H1 (cell line): ENCODE measurements at regions not wholly inside any gene's neighbourhood (a gene's known extent, or its start where the extent isn't known, plus 50 kb on each side); places are given as distances from the start of the nearest gene placed in this dataset.

Experiments used
- CTCF ChIA-PET: fragments of 300-600 bp; sonication (Branson Sonifier 250); formaldehyde crosslinking; loops from one replicate; lab custom pipeline; 2021; ENCODE audit not compliant: partially characterized antibody; lab: Charles Lee
- POLR2A ChIA-PET: fragments of 300-600 bp; sonication (Branson Sonifier 250); formaldehyde crosslinking; loops from one replicate; lab custom pipeline; 2021; ENCODE audit warnings: inconsistent platforms; ENCODE audit not compliant: partially characterized antibody; lab: Charles Lee
- DNase-seq, 2 experiments: peaks; one replicate each; pipeline versions ENCODE4 v3.0.0 to v3.0.0-alpha.2; 2010 to 2022; ENCODE audit warnings: low spot score in 2 of 2, low read depth in 1 of 2, mixed read lengths in 1 of 2
- FAIRE-seq: peaks from 2 replicates; lab custom pipeline; 2011; peaks lifted over from hg19 to GRCh38; lab: Jason Lieb, UNC
- H2AFZ ChIP-seq: 2 replicates; pipeline ENCODE4 v1.8.1; 2012; ENCODE audit warnings: low read length, inconsistent platforms
- H2AK5ac ChIP-seq: 2 replicates; pipeline ENCODE4 v1.6.1; 2013; ENCODE audit warnings: low read depth, low read length
- H2BK120ac ChIP-seq: replicated peaks from 2 replicates; pipeline ENCODE3; 2013; ENCODE audit warnings: low read depth, low read length, inconsistent platforms
- H2BK12ac ChIP-seq: 2 replicates; pipeline ENCODE4 v1.6.1; 2013; ENCODE audit warnings: low read depth, low read length
- H2BK15ac ChIP-seq: 2 replicates; pipeline ENCODE4 v1.6.1; 2013; ENCODE audit warnings: low read length
- H2BK20ac ChIP-seq: 2 replicates; pipeline ENCODE4 v1.6.1; 2013; ENCODE audit warnings: low read length
- H2BK5ac ChIP-seq: 2 replicates; pipeline ENCODE4 v1.6.1; 2013; ENCODE audit warnings: low read depth, low read length
- H3K14ac ChIP-seq: 2 replicates; pipeline ENCODE4 v1.6.1; 2013; ENCODE audit warnings: inconsistent platforms; ENCODE audit not compliant: insufficient read length
- H3K18ac ChIP-seq: 2 replicates; pipeline ENCODE4 v1.6.1; 2013; ENCODE audit warnings: low read length; ENCODE audit errors: extremely low read depth
- H3K23ac ChIP-seq: 2 replicates; pipeline ENCODE4 v1.6.1; 2013; ENCODE audit warnings: inconsistent platforms; ENCODE audit not compliant: insufficient read length
- H3K23me2 ChIP-seq: 2 replicates; pipeline ENCODE4 v1.6.1; 2013; ENCODE audit warnings: low read depth, low read length
- H3K27ac ChIP-seq: 2 replicates; pipeline ENCODE4 v1.6.1; 2011; ENCODE audit warnings: low read depth, low read length, inconsistent platforms
- H3K27me3 ChIP-seq, 4 experiments: replicated peaks in 1 of 4; 1 replicate in 1 of 4; 2 replicates in 3 of 4; pipeline versions ENCODE4 v1.6.1 to v1.8.1; 2011 to 2013; ENCODE audit warnings: low read length in 3 of 4, mild to moderate bottlenecking in 3 of 4, inconsistent platforms in 2 of 4, mixed read lengths in 2 of 4, moderate library complexity in 1 of 4; ENCODE audit not compliant: control insufficient read depth in 3 of 4, insufficient read depth in 3 of 4; ENCODE audit errors: extremely low read depth in 1 of 4
- H3K36me3 ChIP-seq, 4 experiments: 2 replicates each; pipeline versions ENCODE4 v1.6.1 to v1.8.1; 2011 to 2013; ENCODE audit warnings: mild to moderate bottlenecking in 4 of 4, low read length in 3 of 4, moderate library complexity in 2 of 4, control low read depth in 1 of 4, inconsistent platforms in 1 of 4; ENCODE audit not compliant: insufficient read depth in 4 of 4, control insufficient read depth in 2 of 4
- H3K4ac ChIP-seq: replicated peaks from 2 replicates; pipeline ENCODE3; 2013; ENCODE audit warnings: low read length, low read depth, mixed read lengths, inconsistent platforms; ENCODE audit not compliant: insufficient read length
- H3K4me1 ChIP-seq, 4 experiments: replicated peaks in 1 of 4; 1 replicate in 1 of 4; 2 replicates in 3 of 4; pipeline versions ENCODE4 v1.6.1 to v1.8.1; 2011 to 2013; ENCODE audit warnings: low read length in 3 of 4, inconsistent platforms in 2 of 4, mixed read lengths in 1 of 4; ENCODE audit not compliant: insufficient read depth in 4 of 4, control insufficient read depth in 3 of 4
- H3K4me2 ChIP-seq, 2 experiments: 2 replicates each; pipeline versions ENCODE4 v1.6.1 to v1.8.1; 2011 to 2013; ENCODE audit warnings: low read depth in 2 of 2, low read length in 2 of 2, control low read depth in 1 of 2, inconsistent platforms in 1 of 2, mild to moderate bottlenecking in 1 of 2; ENCODE audit not compliant: insufficient read depth in 1 of 2
- H3K4me3 ChIP-seq, 4 experiments: fragments of 200-600, 300-600 bp in 1 of 4; sonication (generic), shearing (Covaris generic), sonication (Bioruptor Twin) in 1 of 4; 2 replicates each; pipeline versions ENCODE4 v1.5.1 to v1.8.1; 2011 to 2016; ENCODE audit warnings: low read length in 4 of 4, low read depth in 3 of 4, control low read depth in 2 of 4, inconsistent platforms in 2 of 4, mild to moderate bottlenecking in 2 of 4, mixed read lengths in 1 of 4, moderate library complexity in 1 of 4; ENCODE audit not compliant: insufficient read depth in 2 of 4; ENCODE audit errors: extremely low read depth in 1 of 4
- H3K56ac ChIP-seq: replicated peaks from 2 replicates; pipeline ENCODE3; 2013; ENCODE audit warnings: low read depth, mild to moderate bottlenecking, mixed read lengths, low read length, inconsistent platforms; ENCODE audit not compliant: insufficient read length
- H3K79me1 ChIP-seq: 2 replicates; pipeline ENCODE4 v1.6.1; 2013; ENCODE audit warnings: low read depth, low read length, control low read depth
- H3K79me2 ChIP-seq, 2 experiments: 2 replicates each; pipeline versions ENCODE4 v1.6.1 to v1.8.1; 2012 to 2013; ENCODE audit warnings: low read length in 2 of 2, mild to moderate bottlenecking in 2 of 2, inconsistent platforms in 1 of 2; ENCODE audit not compliant: insufficient read depth in 2 of 2, control insufficient read depth in 1 of 2
- H3K9ac ChIP-seq, 4 experiments: replicated peaks in 1 of 4; 1 replicate in 1 of 4; 2 replicates in 3 of 4; pipeline versions ENCODE4 v1.6.1 to v1.8.1; 2011 to 2013; ENCODE audit warnings: low read depth in 3 of 4, low read length in 3 of 4, control low read depth in 2 of 4, mild to moderate bottlenecking in 2 of 4, moderate library complexity in 2 of 4, inconsistent platforms in 1 of 4; ENCODE audit errors: extremely low read depth in 1 of 4
- H3K9me3 ChIP-seq, 2 experiments: 2 replicates each; pipeline versions ENCODE4 v1.6.1 to v1.8.1; 2012 to 2013; ENCODE audit warnings: mild to moderate bottlenecking in 2 of 2, moderate library complexity in 2 of 2, control low read depth in 1 of 2, inconsistent platforms in 1 of 2, low read depth in 1 of 2, low read length in 1 of 2, mixed read lengths in 1 of 2; ENCODE audit not compliant: insufficient read depth in 2 of 2
- H4K20me1 ChIP-seq, 2 experiments: replicated peaks in 1 of 2; 2 replicates each; pipeline versions ENCODE3 to v1.8.1; 2011 to 2013; ENCODE audit warnings: inconsistent platforms in 2 of 2, low read length in 2 of 2, mild to moderate bottlenecking in 1 of 2; ENCODE audit not compliant: insufficient read depth in 2 of 2, control insufficient read depth in 1 of 2
- H4K5ac ChIP-seq: 2 replicates; pipeline ENCODE4 v1.6.1; 2013; ENCODE audit warnings: low read length, low read depth, mixed read lengths, inconsistent platforms; ENCODE audit not compliant: insufficient read length
- H4K8ac ChIP-seq: 2 replicates; pipeline ENCODE4 v1.8.0; 2013; ENCODE audit warnings: mild to moderate bottlenecking, moderate library complexity, low read length, inconsistent platforms; ENCODE audit not compliant: insufficient read depth; ENCODE audit errors: extremely low read depth
- H4K91ac ChIP-seq: replicated peaks from 2 replicates; pipeline ENCODE3; 2013; ENCODE audit warnings: low read length, mixed read lengths, inconsistent platforms; ENCODE audit not compliant: insufficient read length
- CEBPB ChIP-seq: IDR thresholded peaks from 2 replicates; pipeline ENCODE4 v1.6.1; 2012; ENCODE audit warnings: low read depth, low read length
- CHD2 ChIP-seq: IDR thresholded peaks from 2 replicates; pipeline ENCODE4 v1.6.1; 2012; ENCODE audit warnings: low read length, improper control_type of control experiment
- FOSL1 ChIP-seq: IDR thresholded peaks from 2 replicates; pipeline ENCODE4 v1.6.1; 2011; ENCODE audit warnings: mild to moderate bottlenecking, low read depth, low read length, moderate library complexity; ENCODE audit not compliant: insufficient read depth
- GTF2F1 ChIP-seq: IDR thresholded peaks from 2 replicates; pipeline ENCODE4 v1.6.1; 2012; ENCODE audit warnings: low read depth, low read length, improper control_type of control experiment, borderline replicate concordance
- KDM5A ChIP-seq: fragments of 200-600 bp; IDR thresholded peaks from 2 replicates; pipeline ENCODE4 v1.7.1; 2012; ENCODE audit warnings: mild to moderate bottlenecking, low read length, inconsistent platforms, mixed read lengths
- RBBP5 ChIP-seq: IDR thresholded peaks from 2 replicates; pipeline ENCODE4 v1.7.1; 2012; ENCODE audit warnings: low read depth, mild to moderate bottlenecking, inconsistent platforms, low read length, moderate library complexity, borderline replicate concordance
- RXRA ChIP-seq: IDR thresholded peaks from 2 replicates; pipeline ENCODE4 v1.6.1; 2011; ENCODE audit warnings: low read depth, mild to moderate bottlenecking, low read length, moderate library complexity; ENCODE audit not compliant: insufficient read depth
- ZNF274 ChIP-seq: IDR thresholded peaks from 2 replicates; pipeline ENCODE4 v1.7.0; 2012; ENCODE audit warnings: low read length, borderline replicate concordance; ENCODE audit errors: extremely low read depth
- WGBS, 2 experiments: shearing (Covaris generic) in 1 of 2; methylation state at CpG; one replicate each; pipeline versions ENCODE4 v1.1.6 to v1.1.7; 2013 to 2015; ENCODE audit warnings: low lambda C conversion rate in 2 of 2, mixed read lengths in 2 of 2, inconsistent platforms in 1 of 2, low coverage in 1 of 2, missing lambda C conversion rate in 1 of 2; ENCODE audit not compliant: insufficient replicate concordance in 2 of 2, insufficient coverage in 1 of 2, insufficient read length in 1 of 2; ENCODE audit errors: extremely low coverage in 1 of 2, missing lambda C conversion rate in 1 of 2; 5-methylcytosine and 5-hydroxymethylcytosine counted together
- TF ChIP-seq, protein P1 (sequence below): IDR thresholded peaks from 2 replicates; pipeline ENCODE4 v1.6.1; 2012; ENCODE audit warnings: inconsistent platforms
- TF ChIP-seq, protein P2 (sequence below): IDR thresholded peaks from 2 replicates; pipeline ENCODE4 v1.6.1; 2011; ENCODE audit warnings: low read length, improper control_type of control experiment

DNA sequence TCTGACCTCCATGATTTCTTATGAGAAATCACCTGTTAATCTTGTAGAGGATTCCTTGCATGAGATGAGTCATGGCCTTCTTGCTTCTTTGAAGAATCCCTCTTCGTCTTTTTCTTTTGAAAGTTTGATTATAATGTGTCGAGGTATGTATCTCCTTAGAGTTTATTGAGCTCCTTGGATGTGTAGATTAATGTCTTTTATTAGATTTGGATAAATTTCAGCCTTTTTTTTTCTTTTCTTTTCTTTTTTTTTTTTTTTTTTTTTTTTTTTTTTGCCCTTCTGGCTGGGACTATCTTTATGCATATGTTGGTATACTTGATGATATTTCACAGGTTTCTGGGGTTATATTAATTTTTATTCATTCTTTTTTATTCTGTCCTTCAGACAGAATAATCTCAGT is 72.3 kb upstream of the ITGA4 start:
- H4K5ac ChIP-seq: no peak overlapping the region
- no peak overlapping the region for H3K4me3 ChIP-seq
- no peak overlapping the region for H2BK5ac ChIP-seq
- no peak overlapping the region for H3K23ac ChIP-seq
- no peak overlapping the region for H3K9ac ChIP-seq
- no peaks in the 10 kb centered on the region for H3K4me1 ChIP-seq
- H3K23me2 ChIP-seq: no peaks in the 10 kb centered on the region
- H4K20me1 ChIP-seq: no peaks in the 10 kb centered on the region
- H3K4ac ChIP-seq: no peak overlapping the region
- no peaks in the 10 kb centered on the region for H3K79me1 ChIP-seq
- no peak overlapping the region for H4K8ac ChIP-seq
- DNase-seq (no peak), FAIRE-seq (no peak)
- no peak overlapping the region for H2AK5ac ChIP-seq
- H3K56ac ChIP-seq: no peak overlapping the region
- H3K9me3 ChIP-seq: no peaks in the 10 kb centered on the region
- no peaks in the 10 kb centered on the region for H3K36me3 ChIP-seq
- no peaks in the 10 kb centered on the region for H3K27me3 ChIP-seq
- no peak overlapping the region for H3K14ac ChIP-seq
- no peak overlapping the region for H3K27ac ChIP-seq
- H3K79me2 ChIP-seq: no peaks in the 10 kb centered on the region
- no peak overlapping the region for H2BK12ac ChIP-seq
- POLR2A ChIA-PET: no interaction called here
- no peak overlapping the region for H4K91ac ChIP-seq
- no peak overlapping the region for H2BK20ac ChIP-seq
- WGBS, 2 experiments: 93% methylated on average over 2 of the region's 2 CpGs; no CpG with 5 or more reads in 1 of the 2 experiments
- H3K18ac ChIP-seq: no peak overlapping the region
- no peak overlapping the region for H3K4me2 ChIP-seq
- H2BK120ac ChIP-seq: no peak overlapping the region
- TF ChIP-seq ZNF274: no peak
- TF ChIP-seq FOSL1: no peak
- no peak for TF ChIP-seq CEBPB
- TF ChIP-seq CHD2: no peak
- no peak for TF ChIP-seq KDM5A
- TF ChIP-seq RBBP5: no peak
- no peak for TF ChIP-seq GTF2F1
- TF ChIP-seq, protein P1, sequence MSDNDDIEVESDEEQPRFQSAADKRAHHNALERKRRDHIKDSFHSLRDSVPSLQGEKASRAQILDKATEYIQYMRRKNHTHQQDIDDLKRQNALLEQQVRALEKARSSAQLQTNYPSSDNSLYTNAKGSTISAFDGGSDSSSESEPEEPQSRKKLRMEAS: no peak
- no peak for TF ChIP-seq RXRA
- TF ChIP-seq, protein P2, sequence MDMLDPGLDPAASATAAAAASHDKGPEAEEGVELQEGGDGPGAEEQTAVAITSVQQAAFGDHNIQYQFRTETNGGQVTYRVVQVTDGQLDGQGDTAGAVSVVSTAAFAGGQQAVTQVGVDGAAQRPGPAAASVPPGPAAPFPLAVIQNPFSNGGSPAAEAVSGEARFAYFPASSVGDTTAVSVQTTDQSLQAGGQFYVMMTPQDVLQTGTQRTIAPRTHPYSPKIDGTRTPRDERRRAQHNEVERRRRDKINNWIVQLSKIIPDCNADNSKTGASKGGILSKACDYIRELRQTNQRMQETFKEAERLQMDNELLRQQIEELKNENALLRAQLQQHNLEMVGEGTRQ: no peak
- H2AFZ ChIP-seq: no peak overlapping the region
- CTCF ChIA-PET: interaction anchor here (0.6 kb wide), 1 partner anchor 46 kb away, joined by 3 read pairs; no protein-coding TSS in a partner anchor
- H2BK15ac ChIP-seq: no peak overlapping the region
